HG02678 (cell line): ENCODE measurements at regions not wholly inside any gene's neighbourhood (a gene's known extent, or its start where the extent isn't known, plus 50 kb on each side); places are given as distances from the start of the nearest gene placed in this dataset.

ENCODE experiments used
- ATAC-seq: cut with Tn5 transposase; IDR thresholded peaks from one replicate; pipeline ENCODE4 v1.9.1; 2021; ENCODE audit warnings: mild to moderate bottlenecking, moderate library complexity; ENCODE audit not compliant: unreplicated experiment

DNA sequence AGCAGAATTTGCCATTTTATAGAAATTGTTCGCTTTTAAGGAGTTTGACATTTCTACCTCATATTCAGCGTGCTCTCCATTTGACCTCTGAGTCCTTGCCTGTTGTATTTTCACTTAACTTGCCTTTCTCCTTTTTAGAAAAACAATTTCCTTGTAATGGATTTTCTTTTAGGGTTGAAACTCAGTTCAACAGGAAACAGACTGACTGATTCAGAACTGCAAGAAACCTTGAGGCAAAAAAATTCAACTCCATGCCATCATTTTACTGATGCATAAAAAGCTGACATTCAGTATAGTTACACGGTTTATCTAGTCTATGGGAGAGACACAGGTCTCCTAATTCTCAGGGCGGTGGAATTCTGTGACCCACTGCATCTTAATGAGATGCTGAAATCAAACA is 59.8 kb downstream of the MRPS30 start:
- no peak for ATAC-seq

DNA sequence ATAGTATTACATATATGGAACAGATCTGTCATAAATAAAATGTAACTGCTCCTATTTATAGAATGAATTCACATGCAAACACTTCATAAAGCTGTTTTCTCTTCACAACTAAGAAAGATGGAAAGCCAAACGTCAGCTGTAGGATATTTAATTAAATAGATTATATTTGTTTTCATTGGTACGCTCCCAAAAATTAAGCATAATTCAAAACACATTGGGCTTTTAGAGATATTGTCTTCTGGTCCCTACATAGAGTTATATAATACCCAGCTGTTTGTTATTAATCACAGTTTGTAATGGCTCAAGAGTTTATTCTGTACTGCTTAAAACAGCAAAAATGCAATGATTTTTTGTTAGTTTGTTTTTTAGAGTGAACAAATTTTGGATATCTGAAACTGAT is 61.2 kb downstream of the MRPS30 start:
- ATAC-seq, result no peak

DNA sequence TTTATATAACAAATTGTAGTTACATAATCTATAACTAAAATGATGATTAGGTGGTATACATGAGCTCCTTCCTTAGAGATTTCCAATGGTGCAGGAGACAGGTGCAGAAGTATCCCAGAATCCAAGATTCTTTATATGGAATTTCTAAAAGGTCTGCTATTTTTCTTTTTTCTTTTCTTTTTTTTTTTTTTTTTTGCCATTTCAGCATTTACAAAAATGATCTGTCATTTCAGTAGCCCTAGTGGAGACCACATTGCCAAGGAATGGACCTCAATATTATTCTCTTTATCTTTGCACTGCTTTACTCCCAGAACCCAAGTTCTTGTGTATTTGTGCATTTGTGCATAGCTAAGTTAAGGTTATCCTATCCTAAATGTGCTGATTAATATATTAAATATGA is 61.7 kb downstream of the MRPS30 start:
- no peak for ATAC-seq

DNA sequence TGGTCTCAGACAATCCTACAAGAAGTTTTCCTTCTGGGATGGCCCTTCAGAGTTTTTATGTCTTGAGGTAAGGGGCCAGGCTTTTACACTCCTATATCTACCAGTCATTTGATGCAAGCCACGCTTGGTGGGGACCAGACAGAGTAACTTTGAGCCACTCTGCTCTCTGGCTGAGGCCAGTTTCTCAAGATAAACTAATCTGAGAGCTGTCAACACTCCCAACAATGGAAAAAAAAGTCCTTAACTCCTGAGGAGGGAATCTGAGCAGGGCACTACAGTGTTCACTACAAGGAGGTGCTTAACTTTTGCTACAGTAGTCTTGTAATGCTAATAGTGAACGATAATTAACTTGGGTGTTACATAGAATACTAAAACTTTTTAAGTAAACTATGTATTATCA is 62.7 kb downstream of the MRPS30 start:
- ATAC-seq, result no peak

DNA sequence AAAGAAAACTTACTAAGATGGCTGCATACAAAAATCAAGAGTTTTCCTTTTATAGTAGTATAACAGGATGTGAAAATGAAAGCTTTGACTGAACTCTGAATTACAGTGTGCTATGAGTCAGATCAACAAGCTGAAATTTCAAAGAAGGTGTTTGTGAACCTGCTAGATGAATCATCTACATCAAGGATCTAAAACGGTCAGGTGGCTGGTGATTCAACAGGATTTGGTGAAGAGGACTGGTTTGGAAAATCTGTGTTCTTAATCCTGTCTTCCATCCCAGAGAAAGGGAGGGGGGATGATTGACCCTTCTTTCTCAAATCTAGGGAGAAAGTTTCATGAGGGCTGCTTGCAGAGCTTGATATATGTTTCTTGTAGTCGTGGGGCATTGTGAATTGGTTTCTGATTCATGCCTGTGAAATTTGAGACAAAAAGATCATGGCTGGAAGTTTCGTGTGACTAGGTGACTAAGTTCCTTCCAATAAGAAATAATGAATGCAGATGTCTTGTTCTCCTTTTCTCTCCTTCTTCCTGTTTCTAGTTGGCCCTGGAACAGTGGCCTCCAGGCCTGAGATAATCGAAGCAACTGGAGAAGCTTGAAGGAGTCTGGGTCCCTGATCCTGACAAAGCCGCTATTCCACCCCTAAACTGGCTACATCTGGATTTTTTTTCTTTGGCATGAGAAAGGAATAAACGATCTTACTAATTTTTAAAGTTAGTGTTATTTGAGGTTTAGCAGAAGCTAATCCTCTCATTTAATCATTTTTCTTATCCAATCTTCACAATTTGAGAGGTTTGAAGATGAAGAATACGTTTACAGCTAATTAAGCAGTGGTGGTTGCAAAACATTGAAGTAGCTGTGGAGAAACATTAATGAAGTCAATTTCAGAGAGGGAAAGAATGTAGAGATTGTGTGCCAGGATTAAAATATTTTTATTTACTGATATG is 67.2 kb downstream of the MRPS30 start:
- ATAC-seq, result peak; percentile 99

DNA sequence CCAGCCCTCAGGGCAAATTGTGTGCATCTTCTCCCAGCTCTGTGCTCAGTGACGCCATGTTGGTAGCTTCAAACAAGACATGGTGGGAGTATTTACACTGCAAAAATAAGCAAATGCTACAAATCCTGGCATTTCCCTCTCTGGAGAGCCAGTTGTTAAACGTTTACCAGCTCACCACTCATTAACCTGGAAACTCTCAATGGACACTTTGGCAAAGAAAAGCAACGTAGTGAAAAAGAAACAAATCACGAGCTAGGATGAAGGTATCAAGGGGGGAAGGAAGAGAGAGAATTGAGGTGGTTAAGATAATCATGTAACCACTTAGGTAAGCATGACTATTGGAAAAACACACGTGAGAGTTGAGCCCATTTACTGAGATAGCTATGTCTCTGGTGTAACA is 72.5 kb downstream of the MRPS30 start:
- no peak for ATAC-seq

DNA sequence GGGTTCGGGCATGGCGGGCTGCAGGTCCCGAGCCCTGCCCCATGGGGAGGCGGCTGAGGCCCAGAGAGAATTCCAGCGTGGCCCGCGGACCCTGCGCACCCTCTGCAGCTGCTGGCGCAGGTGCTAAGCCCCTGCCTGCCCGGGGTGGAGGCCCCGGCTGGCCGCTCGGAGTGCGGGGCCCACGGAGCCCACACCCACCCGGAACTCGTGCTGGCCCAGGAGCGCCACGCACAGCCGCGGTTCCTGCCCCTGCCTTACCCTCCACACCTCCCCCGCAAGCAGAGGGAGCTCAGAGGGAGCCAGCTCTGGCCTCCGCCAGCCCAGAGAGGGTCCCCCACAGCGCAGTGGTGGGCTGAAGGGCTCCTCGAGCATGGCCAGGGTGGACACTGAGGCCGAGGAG is 75.3 kb downstream of the MRPS30 start:
- no peak for ATAC-seq

DNA sequence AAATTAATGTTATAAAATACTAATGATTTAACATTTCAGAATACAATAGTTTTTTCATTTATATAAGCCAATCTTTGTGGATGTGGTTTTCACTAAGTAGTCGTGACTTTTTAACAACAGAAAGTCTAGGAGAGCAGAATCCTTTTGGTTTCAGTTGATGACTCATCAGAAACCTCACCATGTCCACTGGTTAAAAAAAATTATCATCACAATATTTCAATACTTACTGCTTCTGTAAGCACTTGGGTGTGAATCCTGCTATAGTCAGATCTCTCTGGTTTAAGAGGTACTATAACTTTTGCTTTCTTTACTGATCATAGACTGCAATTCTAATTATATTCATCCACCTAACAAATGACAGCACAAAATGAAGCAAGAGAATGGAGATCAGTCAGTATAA is 77.2 kb downstream of the MRPS30 start:
- ATAC-seq, result peak; percentile 88

DNA sequence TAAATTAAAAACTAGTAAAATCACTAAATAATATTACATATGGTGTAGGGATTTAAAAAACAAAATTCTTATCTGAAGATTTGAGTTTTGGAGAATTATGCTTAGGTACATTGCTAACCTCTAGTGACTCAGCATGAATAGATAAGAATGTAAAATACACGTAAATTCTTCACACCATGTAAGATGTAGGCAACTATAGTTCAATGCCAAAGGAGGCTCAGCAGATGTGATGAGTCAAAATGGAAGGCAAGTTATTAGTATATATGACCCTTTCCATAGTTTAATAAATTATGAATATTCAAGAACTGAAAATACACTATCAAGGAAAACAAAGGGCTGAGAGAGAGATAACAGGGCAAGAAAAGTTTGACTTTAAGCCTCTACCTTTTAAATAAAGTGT is 79.0 kb downstream of the MRPS30 start:
- ATAC-seq, result peak; percentile 61

DNA sequence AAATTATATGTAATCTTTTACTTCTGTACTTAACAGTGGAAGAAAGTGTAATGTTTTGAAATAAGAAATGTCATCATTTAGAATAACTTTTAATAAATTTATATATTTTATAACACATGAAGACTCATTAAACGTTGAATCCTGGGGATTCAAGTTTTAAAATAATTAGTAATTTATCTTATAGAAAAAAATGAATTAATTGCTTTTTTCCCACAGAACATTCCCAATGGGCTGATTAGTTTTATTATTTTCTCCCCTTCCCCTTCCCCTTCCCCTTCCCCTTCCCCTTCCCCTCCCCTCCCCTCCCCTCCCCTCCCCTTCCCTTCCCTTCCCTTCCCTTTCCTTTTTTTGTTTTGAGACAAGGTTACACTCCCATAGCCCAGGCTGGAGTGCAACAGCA is 79.7 kb downstream of the MRPS30 start:
- no peak for ATAC-seq

DNA sequence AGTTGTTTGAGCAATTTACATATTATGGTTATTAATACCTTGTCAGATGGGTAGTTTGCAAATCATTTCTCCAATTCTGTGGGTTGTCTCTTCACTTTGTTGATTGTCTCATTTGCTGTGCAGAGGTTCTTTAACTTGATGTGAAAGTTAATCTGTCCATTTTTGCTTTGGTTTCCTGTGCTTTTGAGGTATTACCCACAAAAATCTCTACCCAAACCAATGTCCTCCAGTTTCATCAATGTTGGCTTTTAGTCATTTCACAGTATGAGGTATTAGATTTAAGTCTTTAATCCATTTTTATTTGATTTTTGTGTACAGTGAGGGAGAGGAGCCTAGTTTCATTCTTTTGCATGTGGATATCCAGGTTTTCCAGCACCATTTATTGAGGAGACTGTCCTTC is 82.4 kb downstream of the MRPS30 start:
- ATAC-seq, result no peak

DNA sequence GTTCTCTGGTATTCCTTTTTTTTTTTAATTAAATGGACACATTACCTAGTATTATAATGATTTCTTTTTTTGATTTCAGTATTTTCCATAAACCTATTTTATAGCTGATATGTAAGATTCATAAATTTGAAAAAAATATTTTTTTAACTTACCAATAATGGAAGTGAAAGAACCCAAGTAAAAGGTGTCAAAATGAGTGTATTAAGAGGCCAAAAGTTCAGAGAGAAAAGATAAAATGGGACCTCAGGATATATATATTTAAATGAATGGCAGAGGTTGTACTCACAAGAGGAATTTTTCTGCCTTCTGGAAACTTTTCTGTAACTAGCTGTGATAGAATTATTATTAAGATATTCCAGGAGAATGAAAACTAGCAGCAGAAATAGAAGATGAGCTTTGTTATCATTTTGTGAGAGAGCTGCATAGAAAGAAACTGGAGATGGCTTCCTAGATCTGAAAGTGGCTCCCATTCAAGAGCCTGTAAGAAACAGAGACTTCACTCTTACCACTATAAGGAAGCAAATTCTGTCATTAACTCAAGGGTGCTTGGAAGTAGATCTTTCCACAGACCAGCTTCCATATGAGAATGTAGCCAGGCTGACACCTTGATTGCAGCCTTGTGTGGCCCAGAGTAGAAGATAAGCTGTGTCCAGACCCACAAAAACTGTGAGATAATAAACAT is 91.7 kb downstream of the MRPS30 start:
- no peak for ATAC-seq

DNA sequence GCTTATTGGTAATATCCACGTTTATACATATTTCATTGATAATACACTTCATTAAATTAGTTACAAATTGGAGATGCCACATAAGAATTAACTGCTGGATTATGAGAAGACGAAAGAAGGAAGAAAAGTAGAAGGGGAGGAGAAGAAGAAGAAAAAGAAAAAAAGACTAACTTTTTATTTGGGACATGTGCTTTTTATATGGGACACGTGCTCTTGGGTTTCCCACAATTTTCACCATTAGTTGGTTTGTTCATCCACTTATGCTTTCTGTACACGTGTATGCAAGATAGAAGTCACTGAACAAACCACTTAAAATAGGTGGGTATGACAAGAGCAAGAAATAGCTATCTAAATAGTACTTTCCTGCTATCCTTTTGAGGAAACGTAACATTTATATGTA is 98.6 kb downstream of the MRPS30 start:
- ATAC-seq, result no peak

DNA sequence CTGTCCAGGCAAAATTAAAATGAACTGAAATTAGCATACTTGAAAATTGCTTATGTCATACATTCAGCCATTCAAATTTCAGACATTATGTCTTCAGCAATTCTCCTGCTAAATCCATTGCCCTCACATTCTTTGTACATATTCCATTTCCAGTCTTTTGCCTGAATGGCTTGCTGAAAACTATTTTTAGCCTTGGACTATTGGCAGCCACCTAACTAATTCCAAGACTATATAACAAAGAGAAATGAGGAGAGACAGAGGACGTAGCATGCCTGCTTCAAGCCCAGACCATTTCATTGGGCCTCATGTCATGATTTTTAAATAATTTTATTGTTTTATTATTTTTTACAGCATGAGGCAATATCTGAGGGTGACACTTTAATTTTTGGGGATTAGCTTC is 100.3 kb downstream of the MRPS30 start:
- no peak for ATAC-seq

DNA sequence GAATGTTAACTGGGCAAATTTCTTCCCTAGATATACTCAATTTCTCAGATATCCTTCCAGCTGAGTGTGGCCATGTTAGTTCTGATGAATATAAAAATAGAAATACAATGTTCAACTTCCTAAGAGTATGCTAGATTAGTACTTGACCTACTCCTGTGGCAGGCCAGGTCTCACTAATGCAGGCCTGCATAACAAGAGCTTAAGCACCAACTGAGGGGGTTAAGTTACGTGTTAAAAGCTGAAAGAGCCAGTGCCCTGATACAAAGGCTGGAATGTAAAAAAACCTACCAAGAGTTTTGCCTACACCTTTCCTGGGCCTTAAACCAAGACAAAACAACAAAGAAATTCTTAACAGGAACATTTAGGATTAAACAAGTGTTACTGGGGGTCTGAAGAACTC is 102.8 kb downstream of the MRPS30 start:
- no peak for ATAC-seq

DNA sequence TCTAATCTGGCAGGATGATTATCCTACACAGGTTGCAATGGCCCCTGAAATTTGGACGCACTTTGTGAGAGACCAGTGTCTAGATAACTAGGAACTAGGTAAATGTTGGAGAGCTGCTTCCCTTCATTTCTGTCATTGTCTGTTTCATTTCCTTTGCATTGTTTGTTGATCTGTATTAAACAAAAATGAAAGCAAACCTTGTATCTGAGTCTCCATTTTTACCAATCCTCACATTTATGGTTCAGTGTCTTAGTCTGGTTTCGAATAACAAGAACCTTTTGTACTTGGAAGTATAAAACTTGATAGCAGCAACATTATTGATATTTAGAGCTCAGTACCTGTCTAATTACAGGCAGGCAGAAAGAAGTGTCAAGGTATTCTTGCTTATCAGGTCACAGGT is 105.5 kb downstream of the MRPS30 start:
- ATAC-seq, result no peak

DNA sequence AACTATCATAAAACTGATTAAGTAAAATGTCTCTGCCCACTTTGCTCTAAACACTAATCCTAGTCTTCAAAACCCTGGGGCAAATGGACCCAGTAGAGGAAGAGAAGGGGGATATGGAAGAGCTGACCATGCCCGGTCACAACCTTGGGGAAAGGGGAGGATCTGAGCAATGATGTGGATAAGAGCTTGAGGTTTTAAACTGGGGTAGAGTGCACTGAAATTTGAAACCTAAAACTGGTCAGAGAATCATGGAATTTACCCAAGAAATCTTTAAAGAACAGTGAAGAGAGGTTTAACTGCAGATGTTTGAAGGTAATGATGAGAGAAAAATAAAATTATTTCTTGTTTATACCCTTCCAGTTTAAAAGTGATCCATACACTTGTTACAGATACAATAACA is 110.8 kb downstream of the MRPS30 start:
- ATAC-seq, result no peak

DNA sequence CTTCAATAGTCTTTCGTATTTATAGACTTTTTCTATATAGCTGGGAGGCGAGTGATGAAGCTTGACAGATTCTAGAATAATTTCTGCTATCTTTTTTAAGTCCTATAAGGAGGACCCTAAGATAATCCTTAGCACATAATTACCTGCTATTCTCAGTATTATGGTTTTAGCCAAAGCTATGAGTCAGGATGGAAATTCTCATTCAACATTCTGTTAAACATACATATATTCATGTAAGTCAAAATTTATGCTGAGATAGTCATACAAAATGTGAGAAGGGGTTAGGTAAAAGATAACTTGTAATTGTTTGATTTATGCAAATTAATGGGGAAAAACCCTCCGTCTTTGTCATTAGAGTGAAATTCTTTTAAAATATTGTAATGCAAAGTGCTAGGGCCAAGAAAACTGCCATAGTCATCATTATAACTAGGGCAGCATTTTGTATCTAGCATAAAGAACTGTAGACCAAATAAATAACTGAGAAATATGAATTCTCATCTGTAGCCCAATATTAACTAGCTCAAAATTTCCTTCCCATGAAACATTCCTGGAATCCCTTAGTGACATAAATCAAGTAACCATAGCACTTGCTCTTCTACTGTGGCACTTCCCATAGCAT is 118.5 kb downstream of the MRPS30 start:
- ATAC-seq, result no peak

DNA sequence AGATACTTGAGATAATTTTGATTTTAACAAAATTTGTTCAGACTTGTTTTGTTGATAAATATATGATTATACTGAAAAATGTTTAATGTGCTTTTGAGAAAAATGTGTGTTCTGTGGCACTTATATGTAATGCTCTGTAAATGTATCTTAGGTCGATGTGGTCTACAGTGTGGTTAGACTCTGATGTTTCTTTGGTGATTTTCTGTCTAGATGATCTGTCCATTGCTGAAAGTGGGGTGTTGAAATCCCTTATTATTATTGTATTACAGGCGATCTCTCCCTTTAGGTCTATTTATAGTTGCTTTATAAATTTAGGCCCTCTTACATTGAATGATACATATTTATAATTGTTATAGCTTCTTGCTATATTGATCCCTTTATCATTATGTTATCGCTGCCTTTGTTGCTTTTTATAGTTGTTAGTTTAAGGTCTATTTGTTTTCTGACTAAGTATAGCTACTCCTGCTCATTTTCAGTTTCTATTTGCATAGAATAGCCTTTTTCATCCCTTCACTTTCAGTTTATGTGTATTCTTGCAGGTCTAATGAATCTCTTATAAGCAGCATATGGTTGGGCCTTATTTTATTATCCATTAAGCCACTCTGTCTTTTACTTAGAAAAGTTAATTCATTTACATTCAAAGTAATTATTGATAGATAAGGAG is 124.3 kb downstream of the MRPS30 start:
- peak; percentile 99 for ATAC-seq

DNA sequence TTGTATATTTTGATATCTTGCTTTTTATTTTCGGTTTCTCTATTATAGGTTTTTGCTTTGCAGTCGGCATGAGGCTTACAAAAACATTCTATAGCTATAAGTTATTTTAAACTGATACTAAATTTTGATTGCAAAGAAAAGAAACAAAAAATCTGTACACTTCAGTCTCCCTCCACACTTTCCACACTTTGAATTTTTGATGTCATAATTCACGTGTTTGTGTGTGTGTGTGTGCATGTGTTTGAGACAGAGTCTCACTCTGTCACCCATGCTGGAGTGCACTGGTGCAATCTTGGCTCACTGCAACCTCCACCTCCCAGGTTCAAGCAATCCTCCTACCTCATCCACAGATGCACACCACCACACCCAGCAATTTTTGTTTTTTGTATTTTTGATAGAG is 124.9 kb downstream of the MRPS30 start:
- ATAC-seq, result peak; percentile 19

DNA sequence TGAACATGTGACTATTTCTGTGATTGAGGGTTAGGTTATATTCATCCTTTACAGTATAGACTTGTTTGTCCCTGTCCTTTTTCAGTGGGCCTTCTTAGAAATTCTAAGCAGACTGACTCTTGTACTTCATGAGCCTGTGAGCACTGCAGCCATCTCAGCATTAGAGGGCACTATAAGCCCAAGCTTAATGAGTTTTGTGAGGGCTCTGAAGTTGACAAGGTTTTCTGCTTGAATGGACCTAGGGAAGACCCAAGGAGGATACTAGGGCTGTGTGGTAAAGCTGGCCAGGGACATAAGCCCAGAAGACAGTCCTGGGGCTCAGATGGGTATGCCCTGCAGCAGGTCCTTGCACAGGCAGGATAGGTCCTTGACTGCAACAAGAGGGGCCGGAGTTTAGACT is 126.5 kb downstream of the MRPS30 start:
- no peak for ATAC-seq
